SJSA1 (cell line): ENCODE measurements at regions not wholly inside any gene's neighbourhood (a gene's known extent, or its start where the extent isn't known, plus 50 kb on each side); places are given as distances from the start of the nearest gene placed in this dataset.
A peak's percentile ranks its signal among the peaks of the same experiment; 100 is the strongest.

ENCODE experiments used
- DNase-seq, 2 experiments: peaks; one replicate each; pipeline ENCODE4 v3.0.0-alpha.2; 2015 to 2020; ENCODE audit warnings: low spot score in 2 of 2, low read depth in 1 of 2
- H3K27ac ChIP-seq: fragments of 250-450 bp; sonication (Bioruptor Pico); 2 replicates; pipeline ENCODE4 v1.5.1; 2020; ENCODE audit warnings: mild to moderate bottlenecking, moderate library complexity
- H3K27me3 ChIP-seq: fragments of 250-450 bp; sonication (Bioruptor Pico); replicated peaks from 2 replicates; pipeline ENCODE4 v1.5.1; 2020; ENCODE audit warnings: mild to moderate bottlenecking, moderate library complexity
- H3K36me3 ChIP-seq: fragments of 250-450 bp; sonication (Bioruptor Pico); 2 replicates; pipeline ENCODE4 v1.5.1; 2020; ENCODE audit warnings: mild to moderate bottlenecking
- H3K4me1 ChIP-seq: fragments of 250-450 bp; sonication (Bioruptor Pico); replicated peaks from 2 replicates; pipeline ENCODE4 v1.6.1; 2021; ENCODE audit warnings: mild to moderate bottlenecking
- H3K4me3 ChIP-seq: fragments of 250-450 bp; sonication (Bioruptor Pico); 2 replicates; pipeline ENCODE4 v1.5.1; 2020; ENCODE audit warnings: mild to moderate bottlenecking
- H3K9me3 ChIP-seq: fragments of 250-450 bp; sonication (Bioruptor Pico); replicated peaks from 2 replicates; pipeline ENCODE4 v1.5.1; 2020; ENCODE audit warnings: mild to moderate bottlenecking

DNA sequence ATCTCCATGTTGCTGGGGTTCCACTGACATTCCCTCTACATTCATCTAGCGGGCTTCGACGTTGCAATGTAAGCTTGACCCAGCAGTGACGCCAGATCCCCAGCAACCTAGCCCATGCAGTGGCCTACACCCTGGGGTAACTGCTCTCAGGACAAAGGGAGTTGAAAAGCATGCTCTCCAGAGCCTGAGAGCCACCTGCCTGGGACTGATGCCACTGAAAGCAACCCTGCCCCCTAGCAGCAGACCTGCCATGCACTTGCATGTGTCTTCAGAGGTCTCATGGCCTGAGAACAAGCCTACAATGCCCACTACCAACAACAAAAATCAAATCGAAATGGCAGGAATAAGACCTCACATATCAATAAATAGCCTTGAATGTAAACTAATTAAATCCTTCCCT is 330.3 kb downstream of the TRIM36 start:
- no peak overlapping the region for H3K4me3 ChIP-seq
- no peaks in the 10 kb centered on the region for H3K36me3 ChIP-seq
- DNase-seq = no peak
- no peaks in the 10 kb centered on the region for H3K9me3 ChIP-seq
- H3K27me3 ChIP-seq = no peaks in the 10 kb centered on the region
- H3K4me1 ChIP-seq = no peaks in the 10 kb centered on the region
- no peak overlapping the region for H3K27ac ChIP-seq

GRCh38 chr5:114838937-114839336 is 330.8 kb downstream of the TRIM36 start:
- H3K36me3 ChIP-seq = no peaks in the 10 kb centered on the region
- no peaks in the 10 kb centered on the region for H3K27me3 ChIP-seq
- no peak for DNase-seq
- no peak overlapping the region for H3K4me3 ChIP-seq
- no peaks in the 10 kb centered on the region for H3K9me3 ChIP-seq
- H3K27ac ChIP-seq = no peak overlapping the region
- no peaks in the 10 kb centered on the region for H3K4me1 ChIP-seq

DNA sequence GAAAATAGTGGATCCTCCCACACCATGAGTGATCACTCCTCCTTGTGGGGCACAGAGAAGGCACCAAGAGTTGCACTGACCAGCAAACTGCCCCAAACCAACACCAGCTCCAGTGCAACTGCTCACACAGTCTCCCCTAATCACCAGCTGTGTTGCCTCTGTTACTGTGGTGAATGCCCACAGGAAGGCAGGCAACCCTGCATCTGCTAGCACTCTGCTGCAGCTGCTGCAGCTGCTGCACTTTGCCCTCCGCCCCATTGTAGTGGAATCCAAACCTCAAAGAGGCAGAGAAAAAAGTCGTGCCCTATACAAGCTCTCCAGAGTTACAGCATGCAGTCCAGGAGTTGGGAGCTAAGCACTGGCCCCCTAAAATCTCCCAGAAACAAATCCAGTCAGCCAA is 339.6 kb downstream of the TRIM36 start:
- H3K36me3 ChIP-seq = no peaks in the 10 kb centered on the region
- H3K4me3 ChIP-seq = no peak overlapping the region
- no peak for DNase-seq
- H3K9me3 ChIP-seq = no peaks in the 10 kb centered on the region
- H3K27ac ChIP-seq = no peak overlapping the region
- no peaks in the 10 kb centered on the region for H3K4me1 ChIP-seq
- H3K27me3 ChIP-seq = no peaks in the 10 kb centered on the region

- Histone ChIP-seq H3K27ac (no peak overlapping the region), H3K4me3 (no peak overlapping the region), H3K36me3 (no peaks in the 10 kb centered on the region), H3K27me3 (no peaks in the 10 kb centered on the region; the same call in 1 of the 2 replicates), H3K4me1 (no peaks in the 10 kb centered on the region), H3K9me3 (no peaks in the 10 kb centered on the region)
- DNase-seq = no peak
Observed at GRCh38 chr5:114822863-114823262, 346.8 kb downstream of the TRIM36 start.

GRCh38 chr5:114822436-114822835 is 347.3 kb downstream of the TRIM36 start:
- H3K36me3 ChIP-seq = no peaks in the 10 kb centered on the region
- H3K27me3 ChIP-seq = no peaks in the 10 kb centered on the region; the same call in 1 of the 2 replicates
- no peaks in the 10 kb centered on the region for H3K9me3 ChIP-seq
- no peak for DNase-seq
- no peak overlapping the region for H3K4me3 ChIP-seq
- H3K27ac ChIP-seq = no peak overlapping the region
- no peaks in the 10 kb centered on the region for H3K4me1 ChIP-seq

GRCh38 chr5:114790403-114790792 is 379.3 kb downstream of the TRIM36 start:
- H3K4me3 ChIP-seq = no peak overlapping the region
- H3K4me1 ChIP-seq = no peaks in the 10 kb centered on the region
- H3K27me3 ChIP-seq = no peaks in the 10 kb centered on the region; the same call in 1 of the 2 replicates
- H3K9me3 ChIP-seq = no peaks in the 10 kb centered on the region; the same call in 1 of the 2 replicates
- H3K36me3 ChIP-seq = no peaks in the 10 kb centered on the region
- H3K27ac ChIP-seq = no peak overlapping the region
- no peak for DNase-seq

- H3K9me3 ChIP-seq = no peaks in the 10 kb centered on the region; the same call in 1 of the 2 replicates
- H3K4me3 ChIP-seq = no peak overlapping the region
- DNase-seq = peak in 1 of 2 experiments; percentile 11
- H3K36me3 ChIP-seq = no peaks in the 10 kb centered on the region
- no peak overlapping the region for H3K27ac ChIP-seq
- H3K27me3 ChIP-seq = no peaks in the 10 kb centered on the region; the same call in 1 of the 2 replicates
- no peaks in the 10 kb centered on the region for H3K4me1 ChIP-seq
Observed at GRCh38 chr5:114789773-114790402, 379.8 kb downstream of the TRIM36 start.

DNA sequence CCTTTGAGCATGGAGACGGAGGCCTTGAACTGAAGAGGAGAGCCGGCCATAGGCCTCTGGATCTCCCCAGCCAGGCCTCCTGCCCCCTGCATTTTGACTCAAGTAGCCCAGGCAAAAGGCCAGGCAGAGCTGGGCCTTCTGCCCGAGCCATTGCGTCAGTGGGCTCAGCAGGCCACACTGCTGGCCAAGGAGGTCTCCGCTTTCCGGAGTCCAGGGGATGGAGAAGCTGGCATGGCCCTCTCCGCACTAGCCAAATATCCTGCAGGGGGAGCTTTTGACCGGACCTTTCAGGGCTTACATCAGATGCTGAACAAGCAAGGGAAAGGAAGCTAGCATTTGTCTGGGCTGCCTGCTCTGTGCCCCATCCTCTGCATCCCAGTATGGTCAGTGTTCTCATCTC is 386.8 kb downstream of the TRIM36 start:
- no peaks in the 10 kb centered on the region for H3K9me3 ChIP-seq
- H3K36me3 ChIP-seq = no peaks in the 10 kb centered on the region
- no peak overlapping the region for H3K4me3 ChIP-seq
- H3K27ac ChIP-seq = no peak overlapping the region
- no peaks in the 10 kb centered on the region for H3K4me1 ChIP-seq
- no peaks in the 10 kb centered on the region; the same call in 1 of the 2 replicates for H3K27me3 ChIP-seq
- no peak for DNase-seq

DNA sequence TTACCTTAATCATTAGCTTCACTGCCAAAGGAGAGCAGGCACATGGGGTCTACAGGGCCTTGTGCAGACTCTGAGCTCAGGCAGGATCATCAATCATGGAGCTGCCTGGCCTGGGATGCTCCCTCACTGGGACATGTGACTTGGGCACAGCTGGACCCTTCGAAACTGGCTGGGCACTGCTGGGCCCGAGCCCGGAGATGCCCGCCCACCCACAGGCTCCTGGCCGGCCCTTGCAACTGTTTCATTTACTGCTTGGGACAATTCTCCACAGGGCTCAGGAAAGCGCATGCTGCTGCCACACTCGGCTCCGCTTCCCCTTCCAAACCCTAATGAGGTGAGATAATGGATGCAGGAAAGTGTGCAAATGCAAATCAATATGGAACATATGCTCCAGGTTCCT is 387.5 kb downstream of the TRIM36 start:
- H3K9me3 ChIP-seq = no peaks in the 10 kb centered on the region
- H3K27ac ChIP-seq = no peak overlapping the region
- no peak for DNase-seq
- H3K4me3 ChIP-seq = no peak overlapping the region
- no peaks in the 10 kb centered on the region for H3K4me1 ChIP-seq
- H3K27me3 ChIP-seq = no peaks in the 10 kb centered on the region; the same call in 1 of the 2 replicates
- no peaks in the 10 kb centered on the region for H3K36me3 ChIP-seq

GRCh38 chr5:114780290-114780689 is 389.4 kb downstream of the TRIM36 start:
- no peak overlapping the region for H3K27ac ChIP-seq
- H3K4me3 ChIP-seq = no peak overlapping the region
- H3K27me3 ChIP-seq = no peaks in the 10 kb centered on the region
- no peak for DNase-seq
- no peaks in the 10 kb centered on the region for H3K9me3 ChIP-seq
- H3K4me1 ChIP-seq = no peaks in the 10 kb centered on the region
- no peaks in the 10 kb centered on the region for H3K36me3 ChIP-seq

- no peaks in the 10 kb centered on the region; the same call in 1 of the 2 replicates for H3K9me3 ChIP-seq
- no peak overlapping the region for H3K4me3 ChIP-seq
- H3K27ac ChIP-seq = no peak overlapping the region
- no peak for DNase-seq
- H3K4me1 ChIP-seq = no peaks in the 10 kb centered on the region
- H3K36me3 ChIP-seq = no peaks in the 10 kb centered on the region
- H3K27me3 ChIP-seq = no peaks in the 10 kb centered on the region
Observed at GRCh38 chr5:114744406-114744805, 382.5 kb downstream of the KCNN2 start.

DNA sequence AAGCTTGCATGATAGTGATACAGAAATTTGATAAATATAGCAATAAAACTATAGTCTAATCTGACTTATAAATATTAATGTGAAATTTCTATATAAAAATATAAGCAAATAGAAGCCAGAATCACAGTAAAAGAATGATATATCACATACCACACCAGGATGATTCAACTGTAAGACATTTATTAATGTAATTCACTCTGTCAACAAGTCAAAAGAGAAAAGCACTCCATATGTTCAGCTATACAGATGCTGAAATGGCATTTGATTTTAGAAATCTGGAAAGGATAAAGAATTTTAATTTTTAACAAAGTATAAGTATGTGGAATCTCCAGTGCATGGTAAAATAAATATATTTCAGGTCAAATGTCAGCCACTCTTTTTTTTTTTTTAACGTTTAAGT is 372.4 kb downstream of the KCNN2 start:
- no peaks in the 10 kb centered on the region for H3K27me3 ChIP-seq
- no peak overlapping the region for H3K27ac ChIP-seq
- no peaks in the 10 kb centered on the region for H3K9me3 ChIP-seq
- no peaks in the 10 kb centered on the region for H3K4me1 ChIP-seq
- no peak for DNase-seq
- no peaks in the 10 kb centered on the region for H3K36me3 ChIP-seq
- no peak overlapping the region for H3K4me3 ChIP-seq

DNA sequence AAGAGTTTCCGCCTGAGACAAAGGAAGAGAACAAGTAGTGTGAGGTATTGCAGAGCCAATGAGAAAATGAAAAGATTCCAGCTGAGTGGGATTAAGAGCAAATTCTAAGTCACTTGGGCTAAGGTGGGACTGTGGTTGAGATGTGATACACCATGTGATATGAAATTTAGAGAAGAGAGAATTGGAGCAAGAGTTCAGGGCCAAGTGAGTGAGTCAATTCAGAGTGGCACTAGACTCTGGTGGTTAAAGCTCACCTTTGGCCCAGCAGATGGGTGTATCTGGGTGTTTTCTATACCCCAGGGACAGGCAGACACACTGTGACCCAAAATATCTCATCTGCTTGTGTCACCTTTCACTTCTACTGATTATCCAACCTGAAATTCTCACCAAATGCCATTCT is 368.1 kb downstream of the KCNN2 start:
- no peaks in the 10 kb centered on the region for H3K36me3 ChIP-seq
- no peaks in the 10 kb centered on the region for H3K4me1 ChIP-seq
- H3K4me3 ChIP-seq = no peak overlapping the region
- no peak overlapping the region for H3K27ac ChIP-seq
- H3K9me3 ChIP-seq = no peaks in the 10 kb centered on the region
- H3K27me3 ChIP-seq = no peaks in the 10 kb centered on the region
- DNase-seq = no peak

DNA sequence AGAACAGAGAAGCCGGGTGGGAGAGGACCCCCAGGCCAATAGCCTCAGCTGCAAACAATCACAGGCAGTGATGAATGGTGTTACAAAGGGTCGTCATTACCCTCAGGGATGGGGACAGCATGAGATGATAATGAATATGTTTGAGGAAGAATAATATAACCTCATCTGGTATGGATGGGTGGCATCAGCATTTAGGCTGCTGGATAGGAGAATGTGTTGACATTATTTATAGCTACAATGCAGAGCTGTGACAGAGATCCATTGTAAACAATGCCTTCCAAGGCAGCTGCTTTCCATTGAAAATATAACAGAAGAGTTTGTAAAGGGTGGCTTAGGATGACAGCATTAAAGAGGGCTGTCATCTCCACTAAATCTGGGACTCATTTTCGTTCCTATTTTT is 365.5 kb downstream of the KCNN2 start:
- Histone ChIP-seq H3K9me3 (no peaks in the 10 kb centered on the region), H3K27ac (no peak overlapping the region), H3K36me3 (no peaks in the 10 kb centered on the region), H3K27me3 (no peaks in the 10 kb centered on the region), H3K4me3 (no peak overlapping the region), H3K4me1 (no peaks in the 10 kb centered on the region)
- no peak for DNase-seq

- no peaks in the 10 kb centered on the region for H3K4me1 ChIP-seq
- H3K4me3 ChIP-seq = no peak overlapping the region
- no peak overlapping the region for H3K27ac ChIP-seq
- no peaks in the 10 kb centered on the region for H3K36me3 ChIP-seq
- H3K9me3 ChIP-seq = no peaks in the 10 kb centered on the region
- DNase-seq = no peak
- H3K27me3 ChIP-seq = no peaks in the 10 kb centered on the region
Observed at GRCh38 chr5:114726131-114726530, 364.3 kb downstream of the KCNN2 start.
